Adrenal gland (tissue), 5 donors: ENCODE measurements at regions not wholly inside any gene's neighbourhood (a gene's known extent, or its start where the extent isn't known, plus 50 kb on each side); places are given as distances from the start of the nearest gene placed in this dataset.

Experiments
- POLR2A ChIP-seq, 2 donors: fragments of 450-650 bp; IDR thresholded peaks; one replicate each; pipeline ENCODE4 v1.6.1; 2017; ENCODE audit warnings: antibody characterized with exemption in 2 of 2, mild to moderate bottlenecking in 2 of 2, moderate library complexity in 1 of 2
- TF ChIP-seq, protein P1 (sequence below), 6 experiments: fragments of 450-650 bp in 4 of 6; fragments of 200-600 bp in 2 of 6; sonication (generic) in 1 of 6; IDR thresholded peaks; 1 replicate in 5 of 6; 2 replicates in 1 of 6; pipeline versions ENCODE4 v1.5.1 to v1.8.0; 2016 to 2021; ENCODE audit warnings: antibody characterized with exemption in 6 of 6, mild to moderate bottlenecking in 2 of 6, moderate library complexity in 1 of 6
- donor health status: DM: no; HTN: no; CAD: no.

DNA sequence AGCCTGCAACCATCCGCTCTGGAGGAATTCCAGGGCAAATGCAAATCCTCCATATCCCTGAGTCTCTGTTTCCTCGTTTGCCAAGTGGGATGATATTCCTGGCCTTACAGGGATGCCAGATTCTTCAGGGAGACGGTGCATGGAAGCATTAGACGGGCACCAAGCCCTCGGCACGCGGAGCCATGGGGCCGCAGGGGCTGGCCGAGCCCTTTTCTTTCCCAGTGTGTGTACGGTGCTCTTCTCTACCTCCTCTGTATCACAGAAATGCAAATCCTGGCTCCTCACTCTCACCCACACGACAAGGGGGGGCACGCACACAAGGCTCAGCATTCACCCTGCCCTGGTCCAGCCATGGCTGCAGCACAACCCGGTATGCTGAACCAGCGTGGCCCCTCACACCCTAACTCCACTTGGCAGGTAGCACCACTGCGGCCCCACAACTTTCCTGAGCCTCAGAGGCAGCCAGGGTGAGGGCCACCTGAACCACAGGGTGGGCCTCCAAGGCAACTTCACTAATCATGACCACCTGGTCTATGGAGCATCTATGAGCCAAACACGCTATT, 64.1 kb upstream of the SALL3 start:
- TF ChIP-seq, protein P1, sequence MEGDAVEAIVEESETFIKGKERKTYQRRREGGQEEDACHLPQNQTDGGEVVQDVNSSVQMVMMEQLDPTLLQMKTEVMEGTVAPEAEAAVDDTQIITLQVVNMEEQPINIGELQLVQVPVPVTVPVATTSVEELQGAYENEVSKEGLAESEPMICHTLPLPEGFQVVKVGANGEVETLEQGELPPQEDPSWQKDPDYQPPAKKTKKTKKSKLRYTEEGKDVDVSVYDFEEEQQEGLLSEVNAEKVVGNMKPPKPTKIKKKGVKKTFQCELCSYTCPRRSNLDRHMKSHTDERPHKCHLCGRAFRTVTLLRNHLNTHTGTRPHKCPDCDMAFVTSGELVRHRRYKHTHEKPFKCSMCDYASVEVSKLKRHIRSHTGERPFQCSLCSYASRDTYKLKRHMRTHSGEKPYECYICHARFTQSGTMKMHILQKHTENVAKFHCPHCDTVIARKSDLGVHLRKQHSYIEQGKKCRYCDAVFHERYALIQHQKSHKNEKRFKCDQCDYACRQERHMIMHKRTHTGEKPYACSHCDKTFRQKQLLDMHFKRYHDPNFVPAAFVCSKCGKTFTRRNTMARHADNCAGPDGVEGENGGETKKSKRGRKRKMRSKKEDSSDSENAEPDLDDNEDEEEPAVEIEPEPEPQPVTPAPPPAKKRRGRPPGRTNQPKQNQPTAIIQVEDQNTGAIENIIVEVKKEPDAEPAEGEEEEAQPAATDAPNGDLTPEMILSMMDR (IDR thresholded peaks at IDR 0.05): no peak
- no peak for TF ChIP-seq POLR2A (IDR thresholded peaks at IDR 0.05)
